Hepatic stellate cell (primary cell): ENCODE measurements at regions not wholly inside any gene's neighbourhood (a gene's known extent, or its start where the extent isn't known, plus 50 kb on each side); places are given as distances from the start of the nearest gene placed in this dataset.

Experiments used
- DNase-seq: peaks from one replicate; pipeline ENCODE4 v3.0.0; 2011; ENCODE audit warnings: low spot score

- DNase-seq = no peak
These were observed 50.7 kb upstream of the NOCT start for GRCh38 chr4:138964716-138965426.

- DNase-seq = no peak
These were observed 52.2 kb upstream of the NOCT start for GRCh38 chr4:138963412-138963811.

GRCh38 chr4:138961664-138962063, 53.9 kb upstream of the NOCT start:
- no peak for DNase-seq

- DNase-seq = no peak
These were observed 54.5 kb upstream of the NOCT start for GRCh38 chr4:138961129-138961528.

GRCh38 chr4:138960175-138960710, 55.3 kb upstream of the NOCT start:
- no peak for DNase-seq

- no peak for DNase-seq
These were observed 56.3 kb upstream of the NOCT start for GRCh38 chr4:138959097-138959815.

GRCh38 chr4:138958519-138958918, 57.1 kb upstream of the NOCT start:
- DNase-seq = no peak

- no peak for DNase-seq
These were observed 58.3 kb upstream of the NOCT start for GRCh38 chr4:138957302-138957701.

- DNase-seq = no peak
These were observed 61.2 kb upstream of the NOCT start for GRCh38 chr4:138954428-138954827.

GRCh38 chr4:138953961-138954371, 61.6 kb upstream of the NOCT start:
- peak; percentile 77 for DNase-seq

- DNase-seq = no peak
These were observed 63.2 kb upstream of the NOCT start for GRCh38 chr4:138952411-138952810.

GRCh38 chr4:138951764-138952163, 63.8 kb upstream of the NOCT start:
- no peak for DNase-seq

- no peak for DNase-seq
These were observed 65.7 kb upstream of the NOCT start for GRCh38 chr4:138949866-138950265.

- no peak for DNase-seq
These were observed 66.7 kb upstream of the NOCT start for GRCh38 chr4:138948918-138949317.

GRCh38 chr4:138946306-138946705, 69.3 kb upstream of the NOCT start:
- DNase-seq = no peak

GRCh38 chr4:138945840-138946239, 69.7 kb upstream of the NOCT start:
- no peak for DNase-seq

GRCh38 chr4:138945401-138945800, 70.2 kb upstream of the NOCT start:
- DNase-seq = no peak

GRCh38 chr4:138943893-138944292, 71.7 kb upstream of the NOCT start:
- DNase-seq = no peak

- DNase-seq = no peak
These were observed 74.5 kb upstream of the NOCT start for GRCh38 chr4:138941037-138941436.

- DNase-seq = no peak
These were observed 75.6 kb upstream of the NOCT start for GRCh38 chr4:138939960-138940359.

- peak; percentile 24 for DNase-seq
These were observed 77.3 kb upstream of the NOCT start for GRCh38 chr4:138938366-138938690.

GRCh38 chr4:138935135-138935807, 80.3 kb upstream of the NOCT start:
- DNase-seq = no peak

GRCh38 chr4:138927072-138927471, 88.5 kb upstream of the NOCT start:
- DNase-seq = peak; percentile 19
